ENCODE measurements at regions not wholly inside any gene's neighbourhood (a gene's known extent, or its start where the extent isn't known, plus 50 kb on each side); places are given as distances from the start of the nearest gene placed in this dataset.

GRCh38 chr12:89251342-89252271 is 100.7 kb downstream of the DUSP6 start:
- no peaks in the 10 kb centered on the region for H3K79me2 ChIP-seq (ENCODE audit: control insufficient read depth, insufficient read depth, low read length)
- dilution Hi-C loops (cut with MboI; ENCODE audit: extremely low pct_ligation_motif_present, low sequenced_read_pairs) = no loop called here
- H3K9me1 ChIP-seq (ENCODE audit: control insufficient read depth, extremely low read depth, insufficient read depth, low read length) = no peaks in the 10 kb centered on the region
- no peak overlapping the region for H3K9ac ChIP-seq (ENCODE audit: control insufficient read depth, extremely low read depth, insufficient read depth, low read length)
- no peak overlapping the region for H3K4me2 ChIP-seq (ENCODE audit: control insufficient read depth, extremely low read depth, insufficient read depth, low read depth, low read length)
- TF ChIP-seq CTCF (optimal IDR thresholded peaks at IDR 0.05 in 1 of 3, IDR thresholded peaks at IDR 0.05 in 1 of 3, conservative IDR thresholded peaks at IDR 0.05 in 1 of 3; ENCODE audit: extremely low read depth in 1 of 3, insufficient read depth in 2 of 3, low read length in 3 of 3) (no peak), EZH2 (IDR thresholded peaks at IDR 0.05; ENCODE audit: low read length) (no peak)
- no peak overlapping the region for H3K27ac ChIP-seq (ENCODE audit: control insufficient read depth, insufficient read depth, low read length)
- H4K20me1 ChIP-seq (ENCODE audit: control insufficient read depth, extremely low read depth, insufficient read depth, low read length) = no peaks in the 10 kb centered on the region
- no peaks in the 10 kb centered on the region for H3K9me3 ChIP-seq (ENCODE audit: control insufficient read depth, low read depth, low read length)
- no peaks in the 10 kb centered on the region for H3K27me3 ChIP-seq (ENCODE audit: control insufficient read depth, extremely low read depth, insufficient read depth, low read length)
- no peak for DNase-seq (ENCODE audit: low read depth, low spot score)
- no peaks in the 10 kb centered on the region for H3K36me3 ChIP-seq (ENCODE audit: control insufficient read depth in 2 of 2, extremely low read depth in 1 of 2, insufficient read depth in 2 of 2, low read length in 2 of 2)
- peaks cover 8% of the 10 kb centered on the region for H3K4me1 ChIP-seq (ENCODE audit: control insufficient read depth, extremely low read depth, insufficient read depth, low read length)
- no peak overlapping the region for H2AFZ ChIP-seq (ENCODE audit: control insufficient read depth, low read length)
- FAIRE-seq = no peak
- H3K4me3 ChIP-seq (ENCODE audit: control insufficient read depth in 2 of 3, extremely low read depth in 1 of 3, insufficient read depth in 2 of 3, low read depth in 1 of 3, low read length in 3 of 3) = no peak overlapping the region

- Histone ChIP-seq H3K4me3 (ENCODE audit: control insufficient read depth in 2 of 3, extremely low read depth in 1 of 3, insufficient read depth in 2 of 3, low read depth in 1 of 3, low read length in 3 of 3) (no peak overlapping the region), H3K4me2 (ENCODE audit: control insufficient read depth, extremely low read depth, insufficient read depth, low read depth, low read length) (no peak overlapping the region), H3K9me3 (ENCODE audit: control insufficient read depth, low read depth, low read length) (no peaks in the 10 kb centered on the region), H3K9ac (ENCODE audit: control insufficient read depth, extremely low read depth, insufficient read depth, low read length) (no peak overlapping the region), H3K79me2 (ENCODE audit: control insufficient read depth, insufficient read depth, low read length) (no peaks in the 10 kb centered on the region), H2AFZ (ENCODE audit: control insufficient read depth, low read length) (no peak overlapping the region), H3K27me3 (ENCODE audit: control insufficient read depth, extremely low read depth, insufficient read depth, low read length) (no peaks in the 10 kb centered on the region), H3K36me3 (ENCODE audit: control insufficient read depth in 2 of 2, extremely low read depth in 1 of 2, insufficient read depth in 2 of 2, low read length in 2 of 2) (no peaks in the 10 kb centered on the region), H3K9me1 (ENCODE audit: control insufficient read depth, extremely low read depth, insufficient read depth, low read length) (no peaks in the 10 kb centered on the region), H3K27ac (ENCODE audit: control insufficient read depth, insufficient read depth, low read length) (no peak overlapping the region), H3K4me1 (ENCODE audit: control insufficient read depth, extremely low read depth, insufficient read depth, low read length) (peaks cover 8% of the 10 kb centered on the region), H4K20me1 (ENCODE audit: control insufficient read depth, extremely low read depth, insufficient read depth, low read length) (no peaks in the 10 kb centered on the region)
- dilution Hi-C loops (cut with MboI; ENCODE audit: extremely low pct_ligation_motif_present, low sequenced_read_pairs) = no loop called here
- no peak for DNase-seq (ENCODE audit: low read depth, low spot score)
- TF ChIP-seq CTCF (optimal IDR thresholded peaks at IDR 0.05 in 1 of 3, IDR thresholded peaks at IDR 0.05 in 1 of 3, conservative IDR thresholded peaks at IDR 0.05 in 1 of 3; ENCODE audit: extremely low read depth in 1 of 3, insufficient read depth in 2 of 3, low read length in 3 of 3) (no peak), EZH2 (IDR thresholded peaks at IDR 0.05; ENCODE audit: low read length) (no peak)
- no peak for FAIRE-seq
Observed at GRCh38 chr12:89250636-89251035, 101.7 kb downstream of the DUSP6 start.
